ENCODE measurements at regions not wholly inside any gene's neighbourhood (a gene's known extent, or its start where the extent isn't known, plus 50 kb on each side); places are given as distances from the start of the nearest gene placed in this dataset.
A peak's percentile ranks its signal among the peaks of the same experiment; 100 is the strongest.

- DNase-seq: peak; percentile 4
Observed at GRCh38 chr6:74161380-74161779, 465.4 kb downstream of the CD109 start.

GRCh38 chr6:74152096-74152675 lies 456.2 kb downstream of the CD109 start:
- no peak for DNase-seq

DNA sequence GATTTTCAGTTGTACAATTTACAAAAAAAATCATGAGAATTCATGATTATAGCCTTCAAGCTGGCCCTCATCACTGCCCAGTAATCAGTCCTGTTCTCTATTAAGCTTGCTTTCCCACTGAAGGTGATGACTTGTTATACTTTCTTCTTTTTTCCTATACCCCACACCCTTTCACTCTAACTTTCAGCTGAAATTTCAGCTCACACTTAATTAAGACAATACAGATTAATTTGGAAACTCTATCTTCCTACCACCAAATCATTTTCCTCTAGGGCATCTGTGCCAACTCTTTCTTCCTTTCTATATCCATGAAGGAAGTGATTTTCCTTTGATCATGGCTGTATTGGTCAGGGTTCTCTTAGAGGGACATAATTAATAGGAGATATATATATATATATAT lies 449.9 kb downstream of the CD109 start:
- DNase-seq: no peak

DNA sequence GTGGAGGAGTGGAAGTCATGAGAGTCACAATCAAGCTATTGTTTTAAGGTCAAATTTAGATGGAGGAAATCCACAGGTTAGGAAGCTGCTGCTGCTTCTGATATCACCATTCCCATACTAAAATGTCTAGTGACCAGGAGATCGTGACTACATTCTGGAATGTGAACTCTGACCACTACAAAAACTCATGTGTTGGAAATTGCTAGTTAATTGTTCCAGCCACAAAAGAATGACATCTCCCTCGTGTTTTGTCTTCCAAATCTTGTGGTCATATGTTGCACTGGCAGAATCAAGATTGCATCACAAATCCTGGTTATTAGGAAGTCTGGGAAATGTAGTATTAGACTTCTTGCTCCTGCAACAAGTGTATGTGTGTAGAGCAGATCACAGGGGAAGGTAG lies 441.9 kb downstream of the CD109 start:
- DNase-seq: peak; percentile 80

GRCh38 chr6:74134327-74134726 lies 438.3 kb downstream of the CD109 start:
- DNase-seq: no peak

DNA sequence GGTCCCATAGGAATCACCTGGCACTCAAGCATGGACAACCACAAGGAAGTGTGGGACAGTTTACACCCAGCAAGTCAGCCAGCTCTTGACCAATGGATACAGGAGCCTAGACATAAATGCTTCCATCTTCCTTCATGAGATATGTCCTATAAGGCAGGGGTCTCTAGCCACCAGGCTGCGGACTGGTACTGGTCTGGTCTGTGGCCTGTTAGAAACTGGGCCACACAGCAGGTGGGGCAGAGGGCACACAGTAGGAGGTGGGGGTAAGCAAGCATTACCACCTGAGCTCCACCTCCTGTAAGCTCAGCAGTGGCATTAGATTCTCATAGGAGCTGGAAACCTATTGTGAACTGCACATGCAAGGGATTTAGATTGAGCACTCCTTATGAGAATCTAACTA lies 437.1 kb downstream of the CD109 start:
- no peak for DNase-seq

GRCh38 chr6:74130641-74131040 lies 434.6 kb downstream of the CD109 start:
- no peak for DNase-seq

GRCh38 chr6:74128536-74128935 lies 432.5 kb downstream of the CD109 start:
- DNase-seq: peak; percentile 54

DNA sequence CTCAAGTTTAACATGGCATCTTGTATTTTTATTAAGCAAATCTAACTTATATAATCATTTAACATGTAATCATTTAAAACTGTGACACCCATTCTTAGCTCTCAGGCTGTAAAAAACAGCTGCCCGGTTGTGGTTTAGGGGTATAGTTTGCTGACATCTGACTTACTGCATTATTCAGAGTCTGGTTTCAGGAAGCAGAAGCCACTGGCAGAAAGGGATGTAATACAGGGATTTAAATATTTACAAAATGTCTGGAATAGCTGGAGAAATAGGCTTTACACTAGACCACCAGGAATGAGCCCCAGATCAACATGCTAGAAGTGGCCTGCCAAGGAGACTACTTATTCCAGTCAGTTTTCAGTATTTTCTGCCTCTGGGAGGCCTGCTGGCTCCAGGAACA lies 421.1 kb downstream of the CD109 start:
- peak; percentile 8 for DNase-seq

DNA sequence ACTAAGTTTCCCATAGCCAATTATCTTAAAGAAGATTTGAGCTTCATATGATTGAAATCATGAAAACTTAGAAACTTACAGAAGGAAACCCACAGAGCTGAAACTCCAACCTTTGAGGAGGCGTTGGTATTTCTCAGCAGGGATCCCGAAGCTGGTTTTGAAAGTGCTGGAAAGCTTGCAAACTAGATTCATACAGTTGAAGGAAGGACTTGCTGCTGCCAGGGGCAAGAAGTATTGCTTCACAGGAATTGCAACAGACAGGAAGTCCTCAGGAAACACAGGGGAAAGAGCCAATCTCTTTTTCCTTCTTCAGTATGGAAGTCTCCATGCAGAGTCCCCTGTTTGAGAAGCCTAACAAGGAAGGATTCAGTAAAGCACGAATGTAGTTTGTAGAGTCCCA lies 419.7 kb downstream of the CD109 start:
- DNase-seq: peak; percentile 3

GRCh38 chr6:74114428-74114827 lies 418.4 kb downstream of the CD109 start:
- DNase-seq: peak; percentile 24

DNA sequence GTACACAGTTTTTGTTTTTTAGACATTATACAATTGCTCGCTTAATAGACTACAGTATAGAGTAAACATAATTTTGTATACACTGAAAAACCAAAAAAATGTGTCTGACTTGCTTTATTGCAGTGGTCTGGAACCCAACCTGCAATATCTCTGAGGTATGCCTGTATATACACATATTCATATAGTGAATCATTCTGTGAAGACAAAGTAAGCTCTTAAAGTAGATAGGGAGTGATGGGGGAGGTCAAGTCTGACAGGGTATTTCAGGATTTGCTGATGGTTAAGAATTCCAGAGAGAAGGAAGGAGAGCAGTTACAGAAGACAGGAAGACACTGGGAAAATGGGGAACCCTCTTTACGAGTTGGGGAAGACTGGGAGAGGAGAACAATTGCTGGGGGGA lies 417.9 kb downstream of the CD109 start:
- peak; percentile 73 for DNase-seq

DNA sequence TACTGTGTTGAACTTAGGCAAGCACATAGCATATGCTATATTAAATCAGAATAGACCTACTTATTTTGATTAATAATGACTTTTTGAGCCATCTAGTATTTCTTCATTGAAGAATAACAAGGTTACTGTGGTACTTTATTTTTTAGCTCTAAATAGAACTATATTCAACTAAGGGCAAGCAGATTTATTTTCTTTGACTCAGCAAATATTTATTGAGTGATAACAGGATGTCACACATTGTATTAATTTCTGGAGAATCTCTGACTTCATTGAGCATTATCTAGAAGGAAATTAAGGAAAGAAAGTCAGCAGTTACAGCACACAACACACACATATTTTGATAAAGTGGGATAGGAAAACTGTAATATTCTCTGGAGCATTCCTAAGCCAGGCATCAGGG lies 407.4 kb downstream of the CD109 start:
- DNase-seq: peak; percentile 6

- DNase-seq: peak; percentile 27
Observed at GRCh38 chr6:74100719-74101287, 404.8 kb downstream of the CD109 start.

DNA sequence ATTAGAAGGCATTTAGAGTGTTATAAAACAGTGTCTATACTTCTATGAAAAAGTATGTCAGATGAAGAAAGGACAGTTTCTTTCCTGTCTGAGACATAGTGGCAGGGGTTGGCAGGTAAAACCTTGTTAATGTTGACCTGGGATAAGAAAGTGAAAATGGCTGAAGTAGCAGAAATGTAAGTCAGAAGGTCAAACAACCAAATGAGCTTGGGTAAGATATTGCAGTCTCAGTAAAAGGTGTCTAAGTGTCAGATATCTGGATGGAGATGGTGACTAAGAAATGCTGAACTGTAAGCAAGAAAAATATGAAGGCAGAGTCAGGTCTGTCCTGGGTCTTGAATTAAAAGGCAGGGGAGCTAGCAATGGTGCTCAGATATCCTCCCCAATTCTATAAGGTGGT lies 400.3 kb downstream of the CD109 start:
- DNase-seq: no peak

GRCh38 chr6:74093361-74093760 lies 397.4 kb downstream of the CD109 start:
- no peak for DNase-seq

GRCh38 chr6:74091794-74092157 lies 395.8 kb downstream of the CD109 start:
- DNase-seq: no peak

DNA sequence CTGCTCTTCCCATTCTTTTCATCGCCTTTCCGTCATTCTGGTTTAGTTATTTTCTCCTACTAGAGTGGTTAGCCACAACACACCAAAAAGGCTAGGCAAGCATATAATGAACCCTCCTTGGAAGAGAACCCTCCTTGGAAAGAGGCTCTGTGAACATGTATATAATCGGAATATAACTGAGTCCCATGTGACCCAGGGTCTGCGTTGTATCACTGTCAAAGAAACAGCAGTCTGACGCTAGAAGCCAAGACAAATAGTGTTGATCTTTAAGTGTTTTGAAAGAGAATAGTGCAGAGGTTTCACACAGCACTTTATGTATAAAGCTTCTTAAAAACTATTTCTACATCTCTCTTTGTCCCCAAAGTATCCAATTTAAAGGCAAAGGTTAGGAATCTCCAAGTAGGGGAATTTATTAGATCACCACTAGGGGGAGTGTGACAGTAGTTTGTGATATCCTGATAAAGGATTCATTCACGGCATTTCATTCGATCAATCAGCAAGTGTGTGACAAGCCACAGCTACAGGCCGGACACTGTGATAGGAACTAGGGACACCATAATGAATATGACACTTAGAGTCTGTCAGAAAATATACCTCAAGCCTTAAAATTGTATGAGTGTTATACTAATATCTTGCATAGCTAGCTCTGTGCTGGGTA lies 395.3 kb downstream of the CD109 start:
- DNase-seq: peak; percentile 46

- peak; percentile 57 for DNase-seq
Observed at GRCh38 chr6:74087899-74088298, 391.9 kb downstream of the CD109 start.

DNA sequence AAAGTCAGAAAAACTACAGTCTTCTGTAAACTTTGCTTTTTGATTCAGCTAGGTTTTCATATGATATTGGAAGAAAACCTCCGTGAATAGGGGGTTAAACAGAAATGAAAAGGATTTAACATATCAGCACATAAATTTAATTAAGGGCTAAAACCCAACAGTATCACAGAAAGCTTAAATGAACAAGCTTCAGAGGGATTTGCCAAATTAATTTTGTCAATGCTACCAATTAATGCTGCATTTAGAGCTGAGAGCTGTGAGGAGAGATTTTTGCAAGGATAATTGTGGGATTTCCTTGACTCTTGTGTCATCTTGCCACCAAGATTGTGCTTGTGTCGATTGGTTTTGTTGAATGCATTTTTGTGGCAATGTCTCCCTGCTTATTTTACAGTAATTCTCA lies 379.9 kb downstream of the CD109 start:
- DNase-seq: no peak

DNA sequence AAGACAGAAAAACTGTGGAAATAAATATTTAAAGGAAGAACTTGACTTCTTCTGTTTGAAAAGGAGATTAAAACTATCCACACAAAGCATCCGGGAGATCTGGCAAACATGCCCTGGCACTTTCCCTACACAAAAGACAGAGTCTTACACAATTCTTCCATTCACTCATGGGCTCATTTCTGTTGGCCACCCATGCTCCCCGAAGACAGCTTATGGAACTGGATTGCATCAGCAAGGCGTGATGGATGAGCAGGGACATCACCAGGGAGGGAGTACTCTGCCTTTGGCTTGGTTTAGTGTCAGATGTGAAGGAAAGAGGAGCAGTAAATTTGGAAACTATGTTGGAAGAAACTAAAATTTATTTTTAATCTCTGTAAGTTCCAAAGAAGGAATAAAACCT lies 379.3 kb downstream of the CD109 start:
- DNase-seq: peak; percentile 81

GRCh38 chr6:74074645-74075044 lies 378.6 kb downstream of the CD109 start:
- no peak for DNase-seq

DNA sequence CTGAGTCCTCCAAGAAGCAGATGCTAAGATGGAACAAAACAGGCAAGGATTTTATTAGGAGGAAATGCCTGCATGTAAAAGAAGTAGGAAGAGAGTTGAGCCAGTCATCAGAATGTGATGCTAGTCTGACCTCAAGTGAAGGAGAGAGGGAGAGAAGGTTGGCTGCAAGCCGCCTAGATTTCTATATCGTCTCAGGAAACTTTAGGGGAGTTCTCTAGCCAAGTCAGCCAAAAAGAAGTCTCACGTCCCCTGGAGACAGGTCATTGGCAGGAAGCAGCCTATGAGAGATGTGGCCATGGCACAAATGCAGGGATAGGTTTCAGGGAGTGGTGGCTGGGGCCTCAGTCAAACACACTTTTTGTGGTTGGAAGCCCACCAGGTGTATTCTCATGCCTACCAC lies 378.0 kb downstream of the CD109 start:
- DNase-seq: peak; percentile 78

GRCh38 chr6:74073429-74073828 lies 377.4 kb downstream of the CD109 start:
- DNase-seq: peak; percentile 77

DNA sequence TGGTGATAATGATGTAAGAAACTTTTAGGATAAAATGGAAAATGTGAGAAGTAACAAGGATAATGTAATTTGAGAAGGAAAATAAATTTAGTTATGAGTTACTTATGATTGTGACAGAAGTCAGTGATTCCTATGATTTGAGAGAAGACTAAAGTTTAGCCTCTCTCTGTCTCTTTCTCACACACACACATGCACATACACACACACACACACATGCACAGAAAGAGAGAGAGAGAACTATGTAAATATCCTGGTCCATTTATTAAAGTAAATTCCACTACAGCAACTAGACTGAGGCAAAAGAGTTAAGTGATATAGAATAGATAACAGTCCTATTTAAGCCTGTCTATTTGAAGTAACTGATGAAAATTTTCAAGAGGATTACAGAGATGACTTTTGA lies 375.2 kb downstream of the CD109 start:
- peak; percentile 36 for DNase-seq
